Kidney epithelial cell (primary cell): ENCODE measurements at regions not wholly inside any gene's neighbourhood (a gene's known extent, or its start where the extent isn't known, plus 50 kb on each side); places are given as distances from the start of the nearest gene placed in this dataset.

Source experiments
- DNase-seq: peaks from one replicate; pipeline ENCODE4 v3.0.0-alpha.2; 2010; ENCODE audit warnings: low read depth
- H3K27me3 ChIP-seq: 2 replicates; pipeline ENCODE4 v1.6.0; 2011; ENCODE audit warnings: low read length; ENCODE audit not compliant: control insufficient read depth, insufficient read depth
- H3K36me3 ChIP-seq: 2 replicates; pipeline ENCODE4 v1.5.1; 2011; ENCODE audit warnings: low read length; ENCODE audit not compliant: control insufficient read depth, insufficient read depth
- H3K4me3 ChIP-seq: 2 replicates; pipeline ENCODE4 v1.5.1; 2011; ENCODE audit warnings: low read depth, mild to moderate bottlenecking, control low read depth, low read length
- TF ChIP-seq, protein P1 (sequence below): IDR thresholded peaks from 2 replicates; pipeline ENCODE4 v1.5.1; 2011; ENCODE audit warnings: mild to moderate bottlenecking, moderate library complexity, low read length, control low read depth, inconsistent platforms; ENCODE audit not compliant: insufficient read depth, poor library complexity, severe bottlenecking

DNA sequence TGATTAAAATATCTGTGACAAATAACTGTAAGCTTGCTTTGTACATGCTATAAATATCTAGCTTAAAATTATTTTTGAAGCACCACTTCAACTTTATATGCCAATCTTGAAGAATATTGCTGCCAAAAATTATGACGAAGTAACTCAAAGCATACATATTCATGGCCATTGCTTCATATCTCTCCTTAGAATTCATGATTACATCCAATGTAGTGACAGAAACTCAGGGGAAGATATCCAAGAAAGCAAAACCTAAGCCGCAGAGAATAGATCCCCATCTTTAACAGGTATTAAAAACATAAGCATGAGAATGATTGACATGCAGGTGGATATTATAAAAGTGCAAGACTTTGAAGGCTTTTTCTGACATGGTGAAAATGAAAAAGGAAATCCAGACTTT is 100.8 kb upstream of the PLPPR1 start:
- no peaks in the 10 kb centered on the region for H3K27me3 ChIP-seq
- no peak overlapping the region for H3K4me3 ChIP-seq
- no peaks in the 10 kb centered on the region for H3K36me3 ChIP-seq
- TF ChIP-seq, protein P1, sequence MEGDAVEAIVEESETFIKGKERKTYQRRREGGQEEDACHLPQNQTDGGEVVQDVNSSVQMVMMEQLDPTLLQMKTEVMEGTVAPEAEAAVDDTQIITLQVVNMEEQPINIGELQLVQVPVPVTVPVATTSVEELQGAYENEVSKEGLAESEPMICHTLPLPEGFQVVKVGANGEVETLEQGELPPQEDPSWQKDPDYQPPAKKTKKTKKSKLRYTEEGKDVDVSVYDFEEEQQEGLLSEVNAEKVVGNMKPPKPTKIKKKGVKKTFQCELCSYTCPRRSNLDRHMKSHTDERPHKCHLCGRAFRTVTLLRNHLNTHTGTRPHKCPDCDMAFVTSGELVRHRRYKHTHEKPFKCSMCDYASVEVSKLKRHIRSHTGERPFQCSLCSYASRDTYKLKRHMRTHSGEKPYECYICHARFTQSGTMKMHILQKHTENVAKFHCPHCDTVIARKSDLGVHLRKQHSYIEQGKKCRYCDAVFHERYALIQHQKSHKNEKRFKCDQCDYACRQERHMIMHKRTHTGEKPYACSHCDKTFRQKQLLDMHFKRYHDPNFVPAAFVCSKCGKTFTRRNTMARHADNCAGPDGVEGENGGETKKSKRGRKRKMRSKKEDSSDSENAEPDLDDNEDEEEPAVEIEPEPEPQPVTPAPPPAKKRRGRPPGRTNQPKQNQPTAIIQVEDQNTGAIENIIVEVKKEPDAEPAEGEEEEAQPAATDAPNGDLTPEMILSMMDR = no peak
- no peak for DNase-seq

DNA sequence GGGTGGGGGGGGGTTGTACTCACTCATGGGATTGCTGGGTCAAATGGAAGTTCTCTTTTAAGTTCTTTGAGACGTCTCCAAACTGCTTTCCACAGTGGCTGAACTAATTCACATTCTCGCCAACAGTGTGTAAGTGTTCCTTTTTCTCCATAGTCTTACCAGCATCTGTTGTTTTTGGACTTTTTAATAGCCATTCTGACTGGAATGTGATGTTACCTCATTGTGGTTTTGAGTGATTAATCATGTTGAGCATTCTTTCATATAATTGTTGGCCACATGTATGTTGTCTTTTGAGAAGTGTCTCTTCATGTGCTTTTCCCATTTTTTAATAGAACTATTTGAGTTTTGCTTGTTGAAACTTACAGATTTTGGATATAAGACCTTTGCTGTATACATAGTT is 94.9 kb upstream of the PLPPR1 start:
- Histone ChIP-seq H3K36me3 (no peaks in the 10 kb centered on the region), H3K27me3 (no peaks in the 10 kb centered on the region), H3K4me3 (no peak overlapping the region)
- peak; percentile 23 for DNase-seq
- TF ChIP-seq, protein P1 = no peak

DNA sequence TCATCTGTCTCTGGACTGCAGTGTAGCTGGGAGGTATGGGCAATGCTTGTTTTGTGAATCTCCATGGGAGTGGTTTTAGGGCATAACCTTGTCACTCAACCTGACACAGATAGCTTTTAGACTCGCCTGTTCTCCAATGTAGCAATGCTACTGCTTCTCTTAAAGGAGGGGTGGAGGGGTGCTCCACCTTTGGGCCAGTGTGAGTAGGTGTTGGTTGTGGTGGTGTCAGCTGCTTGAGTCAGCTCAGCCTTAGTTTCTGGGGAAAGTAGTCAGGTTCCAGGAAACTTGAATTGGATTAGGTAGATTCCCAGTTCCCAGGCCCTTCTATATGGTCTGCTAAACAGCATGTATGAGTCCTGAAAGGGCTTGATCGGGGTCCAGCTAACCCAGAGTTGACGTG is 91.1 kb upstream of the PLPPR1 start:
- H3K36me3 ChIP-seq = no peaks in the 10 kb centered on the region
- no peak overlapping the region for H3K4me3 ChIP-seq
- TF ChIP-seq, protein P1 = no peak
- H3K27me3 ChIP-seq = no peaks in the 10 kb centered on the region
- DNase-seq = no peak

DNA sequence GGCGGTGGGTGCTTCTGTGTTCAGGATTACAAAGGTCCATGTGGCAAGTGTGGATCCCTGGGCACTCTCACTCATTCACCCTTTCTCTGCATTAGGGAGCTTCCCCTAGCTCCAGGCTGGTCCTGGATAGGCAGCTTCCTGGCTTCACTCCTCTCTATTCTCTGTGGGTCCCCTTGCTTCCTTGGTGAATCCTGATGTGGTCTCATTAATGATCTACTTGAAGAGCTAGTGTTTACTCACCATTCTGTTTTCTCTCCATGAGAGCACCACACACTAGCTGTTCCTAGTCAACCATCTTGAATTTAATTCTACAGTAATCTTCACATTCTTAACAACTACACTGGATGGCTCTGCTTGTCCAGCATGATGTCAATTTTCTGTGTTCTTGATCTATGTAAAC is 90.0 kb upstream of the PLPPR1 start:
- DNase-seq = no peak

DNA sequence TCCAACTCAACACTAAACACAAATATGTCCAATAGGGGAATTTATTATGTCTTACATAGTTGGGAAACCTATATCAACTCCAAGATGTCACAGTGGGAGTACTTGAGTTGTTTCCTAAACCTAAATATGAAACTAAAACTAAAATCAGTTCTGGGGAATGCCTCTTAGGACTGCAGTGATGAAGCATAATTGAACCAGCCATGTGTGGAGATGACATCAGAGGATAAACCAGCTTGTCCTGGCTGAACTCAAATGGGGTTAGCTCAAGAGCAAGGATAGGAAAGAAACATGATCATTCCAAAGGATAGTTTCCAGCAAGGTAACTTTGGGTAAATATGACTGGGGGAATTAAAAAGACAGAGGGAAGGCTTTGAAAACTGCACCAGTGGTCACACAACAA is 88.9 kb upstream of the PLPPR1 start:
- H3K27me3 ChIP-seq = no peaks in the 10 kb centered on the region
- H3K4me3 ChIP-seq = no peak overlapping the region
- no peak for DNase-seq
- TF ChIP-seq, protein P1 = no peak
- no peaks in the 10 kb centered on the region for H3K36me3 ChIP-seq

More for the DNA sequence above, 90.0 kb upstream of the PLPPR1 start:
- TF ChIP-seq, protein P1 = no peak
- Histone ChIP-seq H3K4me3 (no peak overlapping the region), H3K36me3 (no peaks in the 10 kb centered on the region), H3K27me3 (no peaks in the 10 kb centered on the region)

DNA sequence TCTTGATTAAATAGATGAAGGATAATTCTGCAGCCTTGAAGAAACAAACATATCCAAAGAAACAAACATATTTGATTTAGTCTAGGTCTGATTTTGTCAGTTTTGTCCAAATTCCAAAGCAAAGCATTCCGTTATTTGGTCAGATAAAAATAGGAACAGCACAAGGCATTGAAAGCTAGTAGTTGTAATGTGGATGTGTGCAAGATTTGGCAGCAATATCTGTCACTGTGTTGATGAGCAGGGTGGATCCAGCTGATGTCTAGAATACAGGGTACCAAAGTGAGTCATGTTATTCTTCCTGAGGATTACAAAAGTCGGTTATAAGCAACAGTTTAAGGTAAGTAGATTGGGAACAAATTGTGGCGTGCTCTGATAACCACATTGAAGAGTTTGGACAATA is 69.3 kb upstream of the PLPPR1 start:
- TF ChIP-seq, protein P1 = no peak
- H3K4me3 ChIP-seq = no peak overlapping the region
- H3K36me3 ChIP-seq = no peaks in the 10 kb centered on the region
- DNase-seq = no peak
- no peaks in the 10 kb centered on the region for H3K27me3 ChIP-seq
